ENCODE measurements at regions not wholly inside any gene's neighbourhood (a gene's known extent, or its start where the extent isn't known, plus 50 kb on each side); places are given as distances from the start of the nearest gene placed in this dataset.

DNA sequence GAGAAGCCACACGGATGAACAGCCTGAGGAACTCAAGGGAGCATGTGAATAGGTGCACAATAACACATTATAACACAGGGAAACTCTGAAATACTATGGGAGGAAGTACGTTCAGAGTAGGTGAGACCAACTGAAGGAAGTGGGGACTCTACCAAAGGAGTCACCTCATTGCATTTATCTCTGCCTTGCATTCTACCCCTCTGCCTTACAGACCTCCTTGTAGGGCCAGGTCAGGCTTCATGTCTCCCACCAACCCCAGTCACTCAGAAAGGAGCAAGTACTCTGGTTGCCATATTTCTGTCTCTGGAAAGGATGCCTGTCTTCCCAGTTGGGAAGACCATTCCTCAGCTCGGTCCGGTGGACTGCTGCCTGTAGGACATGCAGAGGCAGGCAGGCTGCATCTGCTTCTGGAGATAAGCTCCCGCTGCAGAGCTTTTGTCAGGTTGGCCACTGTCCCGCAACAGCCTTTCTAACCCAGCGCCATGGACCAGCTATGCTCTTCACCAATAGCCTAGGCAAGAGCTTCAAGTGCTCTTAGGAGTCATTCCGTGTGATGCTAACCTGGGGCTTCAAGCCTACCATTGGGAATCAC, 51.6 kb upstream of the ASIP start:
- TF ChIP-seq JUND (IDR thresholded peaks at IDR 0.05; ENCODE audit: low read depth), result no peak
- no peak for DNase-seq (ENCODE audit: low read depth in 1 of 2, low spot score in 1 of 2)
- in situ Hi-C loops (cut with HindIII; ENCODE audit: low pct_unique_long_range_greater_than_20kb, low sequenced_read_pairs), result no loop called here

GRCh38 chr20:34190262-34190661, 51.0 kb upstream of the ASIP start:
- in situ Hi-C loops (cut with HindIII; ENCODE audit: low pct_unique_long_range_greater_than_20kb, low sequenced_read_pairs), result no loop called here
- TF ChIP-seq JUND (IDR thresholded peaks at IDR 0.05; ENCODE audit: low read depth), result no peak
- DNase-seq (ENCODE audit: low read depth in 1 of 2, low spot score in 1 of 2), result no peak

- TF ChIP-seq JUND (IDR thresholded peaks at IDR 0.05; ENCODE audit: low read depth), result no peak
- DNase-seq (ENCODE audit: low read depth in 1 of 2, low spot score in 1 of 2), result peak; percentile 83 to 88
- in situ Hi-C loops (cut with HindIII; ENCODE audit: low pct_unique_long_range_greater_than_20kb, low sequenced_read_pairs), result no loop called here
These were observed 50.5 kb upstream of the ASIP start for GRCh38 chr20:34190679-34191090.

Measured in T47D (cell line).